Cardiac fibroblast (primary cell): ENCODE measurements at regions not wholly inside any gene's neighbourhood (a gene's known extent, or its start where the extent isn't known, plus 50 kb on each side); places are given as distances from the start of the nearest gene placed in this dataset.

Experiments
- DNase-seq, 2 donors: peaks; one replicate each; pipeline versions ENCODE4 v3.0.0 to v3.0.0-alpha.2; 2010; ENCODE audit warnings: low read depth in 2 of 2
- H3K4me3 ChIP-seq, 2 donors: replicated peaks in 1 of 2; 1 replicate in 1 of 2; 2 replicates in 1 of 2; pipeline ENCODE4 v1.5.1; 2011; ENCODE audit warnings: low read depth in 2 of 2, low read length in 2 of 2, mild to moderate bottlenecking in 2 of 2, moderate library complexity in 1 of 2
- CTCF ChIP-seq: IDR thresholded peaks from one replicate; pipeline ENCODE4 v1.5.1; 2011; ENCODE audit warnings: low read depth, mild to moderate bottlenecking, low read length, inconsistent platforms

- no peak for DNase-seq
- TF ChIP-seq CTCF = no peak
- no peak overlapping the region for H3K4me3 ChIP-seq
These were observed 107.5 kb upstream of the MRPS22 start for GRCh38 chr3:139236336-139236735.

GRCh38 chr3:139238281-139239030 is 105.4 kb upstream of the MRPS22 start:
- DNase-seq = no peak
- TF ChIP-seq CTCF = no peak
- H3K4me3 ChIP-seq = no peak overlapping the region

GRCh38 chr3:139239550-139239949 is 104.3 kb upstream of the MRPS22 start:
- DNase-seq = no peak
- no peak overlapping the region for H3K4me3 ChIP-seq
- TF ChIP-seq CTCF = no peak

GRCh38 chr3:139241783-139242182 is 102.0 kb upstream of the MRPS22 start:
- DNase-seq = no peak
- TF ChIP-seq CTCF = peak; percentile 7
- H3K4me3 ChIP-seq = no peak overlapping the region

- no peak for DNase-seq
- no peak for TF ChIP-seq CTCF
- H3K4me3 ChIP-seq = no peak overlapping the region
These were observed 100.1 kb upstream of the MRPS22 start for GRCh38 chr3:139243710-139244109.

GRCh38 chr3:139248593-139249255 is 95.1 kb upstream of the MRPS22 start:
- no peak for TF ChIP-seq CTCF
- no peak overlapping the region for H3K4me3 ChIP-seq
- no peak for DNase-seq
